PFSK-1 (cell line): ENCODE measurements at regions not wholly inside any gene's neighbourhood (a gene's known extent, or its start where the extent isn't known, plus 50 kb on each side); places are given as distances from the start of the nearest gene placed in this dataset.

Source experiments
- FOXP2 ChIP-seq: optimal IDR thresholded peaks from 2 replicates; pipeline ENCODE3; 2011; ENCODE audit warnings: borderline replicate concordance, control low read depth, inconsistent platforms; ENCODE audit not compliant: insufficient read depth; ENCODE audit errors: extremely low read length, extremely low read depth
- POLR2AphosphoS5 ChIP-seq: IDR thresholded peaks from 2 replicates; pipeline ENCODE4 v1.6.1; 2012; ENCODE audit warnings: low read depth, mild to moderate bottlenecking, control low read depth, low read length, moderate library complexity
- SIN3A ChIP-seq: IDR thresholded peaks from 2 replicates; pipeline ENCODE4 v1.6.1; 2012; ENCODE audit warnings: mild to moderate bottlenecking, low read length, moderate library complexity, borderline replicate concordance; ENCODE audit not compliant: insufficient read depth
- TAF1 ChIP-seq: IDR thresholded peaks from 2 replicates; pipeline ENCODE4 v1.6.1; 2012; ENCODE audit warnings: low read length, control low read depth, borderline replicate concordance; ENCODE audit not compliant: insufficient read depth
- TF ChIP-seq, protein P1 (sequence below), 2 experiments: IDR thresholded peaks; 2 replicates each; pipeline versions ENCODE4 v1.6.1 to v1.8.0; 2011 to 2012; ENCODE audit warnings: low read depth in 2 of 2, low read length in 2 of 2, control low read depth in 1 of 2, inconsistent platforms in 1 of 2, mild to moderate bottlenecking in 1 of 2, moderate library complexity in 1 of 2; ENCODE audit not compliant: insufficient read depth in 1 of 2

DNA sequence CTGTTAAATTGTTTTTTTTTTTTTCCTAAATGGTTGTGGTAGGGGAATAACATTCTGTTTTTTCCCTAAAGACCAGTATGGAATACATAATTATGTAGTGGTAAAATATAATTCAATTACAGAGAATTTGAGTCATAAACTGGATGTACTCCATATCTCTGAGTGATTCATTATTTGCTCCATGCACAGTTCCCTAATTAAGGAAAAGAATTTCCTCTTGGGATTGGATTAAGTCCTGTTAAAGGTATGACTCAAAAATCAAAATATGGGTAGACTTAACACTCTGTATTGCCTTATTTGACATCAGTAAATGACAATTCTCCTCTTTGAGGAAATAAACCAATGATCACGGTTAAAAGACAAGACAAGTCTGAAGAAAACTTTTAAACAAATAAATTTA is 78.0 kb upstream of the KCNH8 start:
- TF ChIP-seq FOXP2, result no peak
- TF ChIP-seq, protein P1, sequence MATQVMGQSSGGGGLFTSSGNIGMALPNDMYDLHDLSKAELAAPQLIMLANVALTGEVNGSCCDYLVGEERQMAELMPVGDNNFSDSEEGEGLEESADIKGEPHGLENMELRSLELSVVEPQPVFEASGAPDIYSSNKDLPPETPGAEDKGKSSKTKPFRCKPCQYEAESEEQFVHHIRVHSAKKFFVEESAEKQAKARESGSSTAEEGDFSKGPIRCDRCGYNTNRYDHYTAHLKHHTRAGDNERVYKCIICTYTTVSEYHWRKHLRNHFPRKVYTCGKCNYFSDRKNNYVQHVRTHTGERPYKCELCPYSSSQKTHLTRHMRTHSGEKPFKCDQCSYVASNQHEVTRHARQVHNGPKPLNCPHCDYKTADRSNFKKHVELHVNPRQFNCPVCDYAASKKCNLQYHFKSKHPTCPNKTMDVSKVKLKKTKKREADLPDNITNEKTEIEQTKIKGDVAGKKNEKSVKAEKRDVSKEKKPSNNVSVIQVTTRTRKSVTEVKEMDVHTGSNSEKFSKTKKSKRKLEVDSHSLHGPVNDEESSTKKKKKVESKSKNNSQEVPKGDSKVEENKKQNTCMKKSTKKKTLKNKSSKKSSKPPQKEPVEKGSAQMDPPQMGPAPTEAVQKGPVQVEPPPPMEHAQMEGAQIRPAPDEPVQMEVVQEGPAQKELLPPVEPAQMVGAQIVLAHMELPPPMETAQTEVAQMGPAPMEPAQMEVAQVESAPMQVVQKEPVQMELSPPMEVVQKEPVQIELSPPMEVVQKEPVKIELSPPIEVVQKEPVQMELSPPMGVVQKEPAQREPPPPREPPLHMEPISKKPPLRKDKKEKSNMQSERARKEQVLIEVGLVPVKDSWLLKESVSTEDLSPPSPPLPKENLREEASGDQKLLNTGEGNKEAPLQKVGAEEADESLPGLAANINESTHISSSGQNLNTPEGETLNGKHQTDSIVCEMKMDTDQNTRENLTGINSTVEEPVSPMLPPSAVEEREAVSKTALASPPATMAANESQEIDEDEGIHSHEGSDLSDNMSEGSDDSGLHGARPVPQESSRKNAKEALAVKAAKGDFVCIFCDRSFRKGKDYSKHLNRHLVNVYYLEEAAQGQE (IDR thresholded peaks at IDR 0.05; ENCODE audit: insufficient read depth in 1 of 2, low read depth in 2 of 2, low read length in 2 of 2), result no peak
- TF ChIP-seq TAF1, result no peak
- TF ChIP-seq POLR2AphosphoS5, result no peak
- TF ChIP-seq SIN3A, result no peak

DNA sequence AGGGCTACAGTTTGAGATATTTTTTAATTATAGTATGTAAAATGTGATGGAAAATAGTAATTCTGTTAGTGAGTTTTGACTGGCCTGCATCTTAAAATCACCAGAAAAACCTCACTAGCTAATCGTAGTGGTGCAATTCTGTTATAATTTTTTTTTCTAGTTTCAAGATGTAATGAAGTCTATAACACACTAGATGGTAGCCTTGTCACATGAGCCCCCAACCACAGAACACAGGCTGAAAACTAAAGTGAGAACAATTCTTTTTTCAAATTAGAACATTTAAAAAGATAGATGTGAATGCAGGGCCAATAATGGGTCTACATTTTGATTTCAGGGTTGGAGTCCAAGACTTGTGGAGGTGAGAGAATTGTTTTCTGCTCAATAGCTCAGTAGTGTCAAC is 83.3 kb upstream of the KCNH8 start:
- TF ChIP-seq SIN3A (no peak), FOXP2 (no peak), POLR2AphosphoS5 (no peak), TAF1 (no peak)
- TF ChIP-seq, protein P1 (IDR thresholded peaks at IDR 0.05; ENCODE audit: insufficient read depth in 1 of 2, low read depth in 2 of 2, low read length in 2 of 2), result no peak

DNA sequence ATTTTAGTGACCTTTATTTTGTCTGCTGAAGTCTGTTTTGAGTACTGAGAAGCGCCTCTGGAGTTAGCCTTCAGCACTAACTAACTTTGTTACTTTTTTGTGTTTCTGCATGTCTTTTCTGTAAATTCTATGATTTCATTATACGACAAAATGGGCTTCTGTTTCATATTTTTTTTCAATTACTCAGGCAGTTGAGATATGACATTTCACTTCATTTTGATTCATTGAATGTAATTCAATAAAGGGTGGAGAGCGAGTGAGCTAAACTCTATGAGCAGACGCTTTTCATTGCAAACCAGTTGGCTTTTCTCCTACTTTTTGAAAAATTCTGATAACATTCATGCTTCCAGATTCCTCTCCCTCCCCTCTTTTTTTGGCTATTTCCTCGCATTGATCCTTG is 84.4 kb upstream of the KCNH8 start:
- no peak for TF ChIP-seq SIN3A
- no peak for TF ChIP-seq TAF1
- TF ChIP-seq, protein P1 (IDR thresholded peaks at IDR 0.05; ENCODE audit: insufficient read depth in 1 of 2, low read depth in 2 of 2, low read length in 2 of 2), result no peak
- TF ChIP-seq FOXP2, result no peak
- no peak for TF ChIP-seq POLR2AphosphoS5

DNA sequence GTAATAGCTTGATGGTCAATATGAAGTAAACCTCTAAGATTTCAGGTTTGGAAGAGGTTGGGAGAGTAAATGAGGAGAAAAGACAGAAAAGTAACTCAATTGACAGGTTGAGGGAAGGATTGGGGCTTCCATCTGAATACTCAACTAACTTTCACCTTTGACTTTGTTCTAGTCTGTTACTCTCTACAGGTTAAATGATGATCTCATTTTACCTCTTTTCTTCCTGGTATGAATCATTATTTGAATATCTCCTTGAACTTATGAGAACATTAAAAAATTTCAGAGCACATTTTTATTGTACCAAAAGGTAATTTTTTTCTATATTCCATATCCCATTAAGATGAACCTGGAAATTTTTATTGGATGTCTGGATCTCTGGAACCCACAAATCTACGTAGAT is 87.9 kb upstream of the KCNH8 start:
- TF ChIP-seq POLR2AphosphoS5 (no peak), TAF1 (no peak), FOXP2 (no peak), SIN3A (no peak)
- TF ChIP-seq, protein P1 (IDR thresholded peaks at IDR 0.05; ENCODE audit: insufficient read depth in 1 of 2, low read depth in 2 of 2, low read length in 2 of 2), result no peak

DNA sequence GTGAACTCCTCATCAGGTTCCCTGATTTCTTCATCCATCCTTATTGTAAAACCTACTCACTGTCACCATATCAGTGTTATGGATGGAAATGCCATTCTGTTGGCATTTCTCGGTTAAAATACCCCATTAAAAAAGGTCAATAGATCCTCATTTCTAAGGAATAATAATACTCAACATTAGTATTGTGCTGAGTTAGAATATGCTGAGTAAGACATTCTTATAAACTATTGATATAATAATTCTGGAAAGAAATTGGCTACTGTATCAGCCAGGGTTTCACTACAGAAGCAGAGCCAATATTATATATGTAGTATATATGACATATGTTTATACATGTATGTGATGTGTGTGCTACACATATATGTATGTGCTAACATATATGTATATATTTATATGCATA is 95.4 kb upstream of the KCNH8 start:
- TF ChIP-seq FOXP2 (no peak), POLR2AphosphoS5 (no peak), TAF1 (no peak)

DNA sequence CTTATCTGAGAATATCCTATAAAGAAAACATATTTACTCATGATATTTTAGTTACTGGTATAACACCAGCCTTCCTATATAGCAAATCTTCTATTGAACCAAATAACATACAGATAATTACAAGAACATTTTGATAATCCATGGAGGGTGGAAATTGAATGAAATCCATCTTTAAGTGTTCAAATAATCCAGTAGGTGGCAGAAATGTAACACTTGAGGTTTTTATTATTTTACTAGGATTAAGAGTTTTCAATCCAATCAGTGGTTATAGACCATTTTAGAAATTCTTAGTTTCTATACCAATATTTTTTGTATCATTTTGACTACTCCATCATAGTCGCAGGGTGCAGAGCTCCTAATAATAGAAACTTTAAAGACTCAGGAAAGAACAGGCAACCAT is 101.9 kb upstream of the KCNH8 start:
- TF ChIP-seq SIN3A (no peak), POLR2AphosphoS5 (no peak), TAF1 (no peak), FOXP2 (no peak)
- TF ChIP-seq, protein P1 (IDR thresholded peaks at IDR 0.05; ENCODE audit: insufficient read depth in 1 of 2, low read depth in 2 of 2, low read length in 2 of 2), result no peak
